ENCODE measurements at regions not wholly inside any gene's neighbourhood (a gene's known extent, or its start where the extent isn't known, plus 50 kb on each side); places are given as distances from the start of the nearest gene placed in this dataset.

GRCh38 chr3:127078626-127079025 is 95.7 kb downstream of the PLXNA1 start:
- TF ChIP-seq POLR2AphosphoS5 (IDR thresholded peaks at IDR 0.05; ENCODE audit: insufficient read depth, low read depth, low read length) (no peak), CTCF (IDR thresholded peaks at IDR 0.05; ENCODE audit: extremely low read depth in 1 of 2, insufficient read depth in 1 of 2, low read depth in 1 of 2, low read length in 2 of 2) (no peak), MAX (IDR thresholded peaks at IDR 0.05; ENCODE audit: insufficient read depth, insufficient read length) (no peak), POLR2A (IDR thresholded peaks at IDR 0.05; ENCODE audit: low read depth, low read length) (no peak), EZH2 (IDR thresholded peaks at IDR 0.05; ENCODE audit: borderline replicate concordance, low read depth, low read length, severe bottlenecking) (no peak)
